Uterus (tissue), 3 donors: ENCODE measurements at regions not wholly inside any gene's neighbourhood (a gene's known extent, or its start where the extent isn't known, plus 50 kb on each side); places are given as distances from the start of the nearest gene placed in this dataset.

Experiments
- DNase-seq, 2 donors: peaks; one replicate each; pipeline ENCODE4 v3.0.0-alpha.2; 2019 to 2020
- H3K27ac ChIP-seq, 2 donors: fragments of 200-600 bp; sonication (generic); 1 replicate in 1 of 2; 2 replicates in 1 of 2; pipeline ENCODE4 v1.5.1; 2016 to 2018
- H3K27me3 ChIP-seq, 2 donors: fragments of 200-600 bp; sonication (generic); one replicate each; pipeline ENCODE4 v1.5.1; 2018 to 2019; ENCODE audit warnings: control low read depth in 1 of 2
- H3K36me3 ChIP-seq, 2 donors: fragments of 200-600 bp; sonication (generic); one replicate each; pipeline ENCODE4 v1.5.1; 2019; ENCODE audit warnings: control low read depth in 1 of 2
- H3K4me1 ChIP-seq, 2 donors: fragments of 200-600 bp; sonication (generic); one replicate each; pipeline ENCODE4 v1.5.1; 2018 to 2019; ENCODE audit warnings: control low read depth in 1 of 2
- H3K4me3 ChIP-seq, 2 donors: fragments of 200-600 bp; sonication (generic); 1 replicate in 1 of 2; 2 replicates in 1 of 2; pipeline ENCODE4 v1.5.1; 2018 to 2019; ENCODE audit warnings: mild to moderate bottlenecking in 1 of 2
- H3K9me3 ChIP-seq, 2 donors: fragments of 200-600 bp; sonication (generic); one replicate each; pipeline ENCODE4 v1.5.1; 2019; ENCODE audit warnings: control low read depth in 1 of 2
- POLR2A ChIP-seq, 2 donors: fragments of 450-650 bp; IDR thresholded peaks; one replicate each; pipeline ENCODE4 v1.6.1; 2016; ENCODE audit warnings: antibody characterized with exemption in 2 of 2, mild to moderate bottlenecking in 1 of 2, moderate library complexity in 1 of 2
- intact Hi-C: fragments of 100-400 bp; cut with DNase I; formaldehyde crosslinking; loops from one replicate; pipeline ENCODE4 v1.15.1; 2023; ENCODE audit warnings: low total_unique reads
- TF ChIP-seq, protein P1 (sequence below), 4 experiments: fragments of 200-600 bp in 2 of 4; fragments of 450-650 bp in 2 of 4; sonication (generic) in 2 of 4; IDR thresholded peaks; one replicate each; pipeline ENCODE4 v1.5.1; 2016 to 2019; ENCODE audit warnings: antibody characterized with exemption in 4 of 4, mild to moderate bottlenecking in 2 of 4, moderate library complexity in 1 of 4
- donor health status: DM: yes; HTN: yes; CAD: no.

- Histone ChIP-seq H3K27ac (no peak overlapping the region), H3K4me1 (no peaks in the 10 kb centered on the region), H3K9me3 (no peaks in the 10 kb centered on the region), H3K4me3 (no peak overlapping the region), H3K36me3 (no peaks in the 10 kb centered on the region), H3K27me3 (no peaks in the 10 kb centered on the region)
- intact Hi-C loops: no loop called here
- TF ChIP-seq, protein P1, sequence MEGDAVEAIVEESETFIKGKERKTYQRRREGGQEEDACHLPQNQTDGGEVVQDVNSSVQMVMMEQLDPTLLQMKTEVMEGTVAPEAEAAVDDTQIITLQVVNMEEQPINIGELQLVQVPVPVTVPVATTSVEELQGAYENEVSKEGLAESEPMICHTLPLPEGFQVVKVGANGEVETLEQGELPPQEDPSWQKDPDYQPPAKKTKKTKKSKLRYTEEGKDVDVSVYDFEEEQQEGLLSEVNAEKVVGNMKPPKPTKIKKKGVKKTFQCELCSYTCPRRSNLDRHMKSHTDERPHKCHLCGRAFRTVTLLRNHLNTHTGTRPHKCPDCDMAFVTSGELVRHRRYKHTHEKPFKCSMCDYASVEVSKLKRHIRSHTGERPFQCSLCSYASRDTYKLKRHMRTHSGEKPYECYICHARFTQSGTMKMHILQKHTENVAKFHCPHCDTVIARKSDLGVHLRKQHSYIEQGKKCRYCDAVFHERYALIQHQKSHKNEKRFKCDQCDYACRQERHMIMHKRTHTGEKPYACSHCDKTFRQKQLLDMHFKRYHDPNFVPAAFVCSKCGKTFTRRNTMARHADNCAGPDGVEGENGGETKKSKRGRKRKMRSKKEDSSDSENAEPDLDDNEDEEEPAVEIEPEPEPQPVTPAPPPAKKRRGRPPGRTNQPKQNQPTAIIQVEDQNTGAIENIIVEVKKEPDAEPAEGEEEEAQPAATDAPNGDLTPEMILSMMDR (IDR thresholded peaks at IDR 0.05): no peak
- no peak for TF ChIP-seq POLR2A (IDR thresholded peaks at IDR 0.05)
- no peak for DNase-seq
Observed at GRCh38 chr16:80009971-80010659, 409.6 kb upstream of the MAF start.

DNA sequence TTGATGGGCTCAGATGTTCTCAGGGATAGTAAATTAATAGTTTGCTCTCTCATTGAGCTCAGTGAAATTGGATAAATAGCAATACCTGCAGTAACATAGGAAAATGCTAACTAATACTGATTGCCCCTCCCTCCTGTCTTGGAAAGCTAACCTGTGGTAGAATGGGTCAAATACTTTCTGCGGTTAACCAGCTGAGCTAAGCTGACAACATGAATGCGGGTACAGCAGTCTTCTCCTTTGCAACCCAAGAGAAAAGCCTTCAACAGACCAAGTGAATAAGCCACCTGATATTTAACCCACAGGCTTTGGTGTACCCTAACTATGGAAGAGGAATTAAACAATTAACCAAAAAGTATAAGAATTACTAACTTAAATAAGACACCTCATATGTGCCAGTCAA, 408.3 kb upstream of the MAF start:
- no peak for DNase-seq
- Histone ChIP-seq H3K27me3 (no peaks in the 10 kb centered on the region), H3K27ac (no peak overlapping the region), H3K9me3 (no peaks in the 10 kb centered on the region), H3K36me3 (no peaks in the 10 kb centered on the region), H3K4me1 (no peaks in the 10 kb centered on the region), H3K4me3 (no peak overlapping the region)
- no peak for TF ChIP-seq POLR2A (IDR thresholded peaks at IDR 0.05)
- TF ChIP-seq, protein P1 (IDR thresholded peaks at IDR 0.05): no peak
- intact Hi-C loops: no loop called here

DNA sequence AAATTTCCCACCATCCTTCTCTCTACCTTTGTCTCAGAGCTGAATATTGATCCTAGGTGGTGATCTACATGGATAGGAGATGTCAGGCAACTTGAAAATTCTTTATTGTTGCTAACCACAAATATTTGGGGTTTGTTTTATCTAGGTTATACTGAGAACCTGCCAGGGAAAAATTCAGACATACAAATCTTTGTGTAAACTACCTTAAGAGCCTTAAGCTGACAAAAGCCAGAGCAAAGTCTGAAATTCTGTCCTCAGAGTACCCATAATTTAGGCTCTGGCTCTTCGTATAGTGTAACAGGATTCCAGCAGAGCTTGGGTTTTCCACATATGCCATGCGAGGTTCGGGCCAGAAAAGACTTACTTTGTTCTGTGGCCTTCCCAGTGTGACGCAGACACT, 406.7 kb upstream of the MAF start:
- Histone ChIP-seq H3K4me3 (no peak overlapping the region), H3K9me3 (no peaks in the 10 kb centered on the region), H3K27me3 (no peaks in the 10 kb centered on the region), H3K27ac (no peak overlapping the region), H3K4me1 (no peaks in the 10 kb centered on the region), H3K36me3 (no peaks in the 10 kb centered on the region)
- no peak for TF ChIP-seq POLR2A (IDR thresholded peaks at IDR 0.05)
- TF ChIP-seq, protein P1 (IDR thresholded peaks at IDR 0.05): no peak
- intact Hi-C loops: no loop called here
- DNase-seq: no peak

- Histone ChIP-seq H3K4me1 (no peaks in the 10 kb centered on the region), H3K4me3 (no peak overlapping the region), H3K9me3 (no peaks in the 10 kb centered on the region), H3K27me3 (no peaks in the 10 kb centered on the region), H3K36me3 (no peaks in the 10 kb centered on the region), H3K27ac (no peak overlapping the region)
- intact Hi-C loops: no loop called here
- TF ChIP-seq, protein P1 (IDR thresholded peaks at IDR 0.05): no peak
- no peak for TF ChIP-seq POLR2A (IDR thresholded peaks at IDR 0.05)
- DNase-seq: no peak
Observed at GRCh38 chr16:80006241-80007215, 406.0 kb upstream of the MAF start.

DNA sequence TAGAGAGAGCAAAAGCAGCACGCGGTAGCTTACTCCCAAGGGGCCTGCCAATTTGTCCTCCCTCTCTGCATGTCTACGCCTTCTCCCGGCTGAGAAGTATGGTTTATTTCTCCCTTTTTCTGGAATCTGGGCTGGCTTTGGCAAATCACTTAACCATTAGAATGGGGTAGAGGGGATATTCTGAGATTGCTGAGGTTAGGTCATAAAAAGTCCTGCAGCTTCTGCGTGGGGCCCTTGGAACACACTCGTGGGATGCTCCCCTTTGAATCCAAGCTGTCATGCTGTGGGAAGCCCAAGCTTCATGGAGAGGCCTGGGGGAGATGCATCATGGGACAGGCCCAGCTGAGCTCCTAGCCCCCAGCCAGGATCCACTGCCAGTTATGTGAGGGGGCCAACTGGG, 403.6 kb upstream of the MAF start:
- no peak overlapping the region for H3K27ac ChIP-seq
- no peaks in the 10 kb centered on the region for H3K36me3 ChIP-seq
- intact Hi-C loops: no loop called here
- no peaks in the 10 kb centered on the region for H3K4me1 ChIP-seq
- H3K4me3 ChIP-seq: no peak overlapping the region
- TF ChIP-seq, protein P1 (IDR thresholded peaks at IDR 0.05): no peak
- TF ChIP-seq POLR2A (IDR thresholded peaks at IDR 0.05): no peak
- H3K27me3 ChIP-seq: no peaks in the 10 kb centered on the region
- DNase-seq: no peak
- H3K9me3 ChIP-seq: no peaks in the 10 kb centered on the region
